Activated naive CD8-positive, alpha-beta T cell treated with anti-CD3 and anti-CD28 coated beads, Interleukin-2, amount 50 U/mL, for 16 hours (primary cell): ENCODE measurements at regions not wholly inside any gene's neighbourhood (a gene's known extent, or its start where the extent isn't known, plus 50 kb on each side); places are given as distances from the start of the nearest gene placed in this dataset.

Source experiments
- DNase-seq: peaks from one replicate; pipeline ENCODE4 v3.0.0-alpha.2; 2020; ENCODE audit warnings: low read depth, low spot score

GRCh38 chr6:6376845-6377244 is 56.4 kb upstream of the F13A1 start:
- no peak for DNase-seq

GRCh38 chr6:6377621-6378020 is 57.2 kb upstream of the F13A1 start:
- DNase-seq = no peak

- no peak for DNase-seq
These were observed 59.1 kb upstream of the F13A1 start for GRCh38 chr6:6379573-6379972.

DNA sequence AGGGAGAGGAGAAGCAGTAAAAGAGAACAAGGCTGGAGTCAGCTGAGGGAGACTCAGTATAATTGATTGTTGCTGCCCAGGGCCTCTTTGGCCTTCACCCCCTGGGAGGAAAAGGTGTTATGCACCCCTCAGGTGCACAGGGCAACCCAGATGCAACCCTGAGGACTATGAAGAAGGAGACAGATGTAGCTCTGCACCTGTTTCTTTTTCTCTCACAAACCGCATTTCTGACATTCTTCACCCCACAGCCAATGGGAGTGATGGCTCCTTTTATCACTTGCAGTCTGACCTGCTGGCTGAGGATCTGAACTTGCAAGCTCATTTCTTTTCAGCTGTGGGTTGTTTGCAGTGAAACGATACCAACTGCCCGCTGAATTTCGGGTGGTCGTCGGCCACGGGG is 64.1 kb upstream of the F13A1 start:
- no peak for DNase-seq

DNA sequence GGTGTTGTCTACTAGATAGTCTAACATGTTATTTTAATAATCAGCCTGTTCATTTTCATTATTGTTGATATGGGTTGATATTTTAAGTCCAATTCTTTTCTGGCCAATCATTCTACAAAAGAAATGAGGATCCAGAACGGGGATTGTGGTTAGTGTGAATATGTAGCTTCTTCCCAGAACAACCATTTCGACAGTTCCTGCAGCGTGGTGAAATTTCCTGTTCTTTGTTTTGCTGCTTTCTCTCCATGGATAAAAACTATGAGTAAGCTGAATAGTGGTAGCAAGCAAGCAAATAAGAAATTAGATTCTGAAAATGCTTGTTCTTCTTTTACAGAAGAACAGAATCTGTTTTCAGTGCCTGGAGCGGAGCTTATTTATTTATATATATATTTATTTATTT is 65.5 kb upstream of the F13A1 start:
- no peak for DNase-seq

GRCh38 chr6:6390849-6391602 is 70.6 kb upstream of the F13A1 start:
- no peak for DNase-seq

DNA sequence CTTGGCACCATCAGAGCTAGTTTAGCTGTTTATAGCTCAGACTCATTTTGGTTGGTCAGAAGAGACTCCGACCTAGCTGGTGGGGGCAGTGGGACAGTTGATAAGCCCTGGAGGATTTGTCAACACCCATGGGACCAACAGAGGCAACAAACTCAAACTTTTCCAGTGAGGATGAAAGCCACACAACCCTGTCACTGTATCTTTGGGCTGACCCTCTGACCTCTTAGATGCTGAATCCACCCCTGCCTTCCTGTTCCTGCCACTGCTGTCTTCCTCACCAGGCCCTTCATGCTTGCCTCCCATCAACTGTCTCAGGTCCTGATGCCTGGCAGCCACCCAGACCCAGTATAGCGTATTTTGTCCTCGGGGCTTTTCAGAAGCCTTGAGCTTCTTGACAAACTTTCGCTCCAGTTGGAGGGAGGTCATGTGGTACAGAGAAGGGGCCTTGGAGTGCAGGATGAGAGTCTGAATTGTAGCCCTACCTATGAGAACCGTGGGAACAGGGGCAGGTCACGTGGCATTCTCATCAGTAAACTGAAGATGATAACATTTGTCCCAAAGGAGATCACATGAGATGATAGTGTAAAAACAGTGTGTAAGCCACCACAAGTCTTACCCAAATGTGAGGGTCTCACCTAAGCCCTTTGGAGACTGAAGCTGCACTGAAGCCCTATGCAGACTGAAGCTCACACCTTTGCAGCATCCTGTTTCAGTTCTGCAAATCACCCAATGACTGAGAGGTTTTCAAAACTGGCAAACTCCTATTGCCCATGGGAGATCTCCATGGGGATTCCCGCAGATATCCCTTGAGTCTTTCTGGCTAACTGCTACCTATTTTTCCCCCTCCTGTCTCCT is 72.0 kb upstream of the F13A1 start:
- DNase-seq = no peak

- DNase-seq = no peak
These were observed 72.6 kb upstream of the F13A1 start for GRCh38 chr6:6393069-6393529.

GRCh38 chr6:6395581-6396197 is 75.2 kb upstream of the F13A1 start:
- DNase-seq = no peak

GRCh38 chr6:6397842-6398241 is 77.4 kb upstream of the F13A1 start:
- no peak for DNase-seq

DNA sequence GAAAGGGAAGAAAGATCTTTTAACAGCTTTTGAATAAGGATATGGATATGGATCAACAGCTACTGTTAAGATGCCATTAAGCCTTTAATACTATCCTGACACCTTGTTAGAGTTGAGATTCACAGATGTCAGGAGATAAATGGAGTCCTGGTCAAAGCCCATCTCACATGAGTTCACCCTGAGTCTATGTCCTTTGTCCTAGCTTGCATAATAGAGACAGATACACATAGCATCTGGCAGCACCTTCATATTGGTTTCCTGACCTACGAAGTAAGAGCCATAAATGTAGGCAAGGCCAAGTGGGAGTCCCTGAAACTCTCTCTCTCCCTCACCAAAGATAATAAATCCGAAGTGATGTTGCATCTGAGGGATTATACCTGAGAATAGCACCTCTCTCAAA is 79.1 kb upstream of the F13A1 start:
- DNase-seq = no peak

DNA sequence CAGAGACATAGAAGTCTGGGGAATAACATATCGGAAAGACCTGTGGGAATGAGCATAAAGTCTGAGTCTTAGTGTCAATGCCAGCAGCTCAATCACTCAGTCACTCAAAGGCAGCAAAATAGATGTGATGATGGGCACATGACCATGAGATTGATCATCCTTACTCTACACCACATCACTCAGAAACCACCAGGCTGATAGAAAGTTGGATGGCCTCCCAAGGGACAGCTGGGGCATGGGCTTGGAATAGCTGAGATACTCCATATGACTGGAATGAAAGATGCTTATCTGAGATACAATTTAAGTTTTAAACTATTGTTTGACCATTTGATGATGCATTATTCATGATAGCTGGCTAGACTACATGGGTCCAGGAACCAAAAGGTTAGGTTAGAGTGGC is 80.9 kb upstream of the F13A1 start:
- no peak for DNase-seq

DNA sequence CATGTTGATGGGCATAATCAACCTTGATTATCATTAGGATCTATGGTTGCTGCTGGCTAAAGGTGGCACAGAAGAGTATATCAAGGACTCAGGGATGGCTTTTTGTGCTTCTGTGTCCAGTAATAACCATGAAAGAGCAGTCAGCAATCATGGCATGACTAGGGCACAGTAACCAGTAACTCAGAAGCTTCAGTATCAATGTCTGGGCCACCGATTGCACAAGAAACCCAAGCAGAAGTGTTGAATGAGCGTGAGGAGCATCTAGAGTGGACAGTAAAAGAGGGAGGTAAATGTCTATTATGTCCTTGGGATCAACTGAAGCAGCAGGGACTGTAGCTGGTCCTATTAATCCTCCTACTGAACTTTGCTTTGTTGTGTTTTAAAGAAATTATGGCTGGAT is 81.5 kb upstream of the F13A1 start:
- DNase-seq = no peak

- DNase-seq = no peak
These were observed 82.1 kb upstream of the F13A1 start for GRCh38 chr6:6402591-6402990.

- DNase-seq = no peak
These were observed 84.6 kb upstream of the F13A1 start for GRCh38 chr6:6405031-6405430.

GRCh38 chr6:6405997-6406714 is 85.7 kb upstream of the F13A1 start:
- DNase-seq = no peak

GRCh38 chr6:6406715-6407070 is 86.2 kb upstream of the F13A1 start:
- DNase-seq = no peak

GRCh38 chr6:6407071-6407741 is 86.7 kb upstream of the F13A1 start:
- DNase-seq = no peak

GRCh38 chr6:6409397-6410030 is 89.1 kb upstream of the F13A1 start:
- DNase-seq = no peak

DNA sequence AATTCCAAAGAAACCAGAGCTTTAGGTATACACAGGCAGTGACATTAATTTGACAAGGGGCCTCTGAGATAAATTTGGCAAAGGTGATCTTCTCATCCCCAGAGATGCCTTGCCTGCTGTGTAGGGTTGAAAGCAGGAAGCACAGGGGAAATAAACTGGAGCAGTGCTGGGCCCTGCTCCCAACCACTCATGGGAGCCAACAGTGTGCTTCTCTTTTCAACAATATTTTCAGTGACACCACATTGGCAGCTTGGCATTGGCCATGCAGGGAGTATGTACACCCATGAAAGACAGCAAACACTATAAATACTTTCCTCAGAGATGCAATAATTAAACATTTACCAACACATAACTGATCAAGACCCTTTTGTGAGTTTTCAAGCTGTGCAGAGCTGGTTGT is 90.7 kb upstream of the F13A1 start:
- DNase-seq = no peak

- no peak for DNase-seq
These were observed 91.8 kb upstream of the F13A1 start for GRCh38 chr6:6412221-6412620.
